Duodenal mucosa (tissue), 2 donors: ENCODE measurements at regions not wholly inside any gene's neighbourhood (a gene's known extent, or its start where the extent isn't known, plus 50 kb on each side); places are given as distances from the start of the nearest gene placed in this dataset.

ENCODE experiments used
- H3K27ac ChIP-seq: one replicate; pipeline ENCODE4 v1.7.0; 2013; ENCODE audit warnings: low read depth, low read length
- H3K27me3 ChIP-seq, 2 donors: one replicate each; pipeline ENCODE4 v1.7.0; 2013; ENCODE audit warnings: low read length in 2 of 2, control low read depth in 1 of 2; ENCODE audit not compliant: insufficient read depth in 2 of 2, control insufficient read depth in 1 of 2
- H3K36me3 ChIP-seq, 2 donors: one replicate each; pipeline ENCODE4 v1.7.0; 2013; ENCODE audit warnings: low read length in 2 of 2, control low read depth in 1 of 2; ENCODE audit not compliant: insufficient read depth in 2 of 2, control insufficient read depth in 1 of 2
- H3K4me1 ChIP-seq, 2 donors: one replicate each; pipeline ENCODE4 v1.7.0; 2013; ENCODE audit warnings: low read length in 2 of 2, control low read depth in 1 of 2; ENCODE audit not compliant: insufficient read depth in 2 of 2, control insufficient read depth in 1 of 2
- H3K4me3 ChIP-seq, 2 donors: one replicate each; pipeline ENCODE4 v1.7.0; 2013; ENCODE audit warnings: low read length in 2 of 2, low read depth in 1 of 2
- H3K9ac ChIP-seq, 2 donors: one replicate each; pipeline ENCODE4 v1.7.0; 2013; ENCODE audit warnings: low read length in 2 of 2, low read depth in 1 of 2
- H3K9me3 ChIP-seq, 2 donors: one replicate each; pipeline ENCODE4 v1.7.0; 2013; ENCODE audit warnings: low read length in 2 of 2, control low read depth in 1 of 2; ENCODE audit not compliant: control insufficient read depth in 1 of 2

- H3K27ac ChIP-seq = no peak overlapping the region
- H3K36me3 ChIP-seq = no peaks in the 10 kb centered on the region
- no peaks in the 10 kb centered on the region for H3K27me3 ChIP-seq
- H3K4me3 ChIP-seq = no peak overlapping the region
- no peaks in the 10 kb centered on the region for H3K4me1 ChIP-seq
- no peak overlapping the region for H3K9ac ChIP-seq
- H3K9me3 ChIP-seq = no peaks in the 10 kb centered on the region
These were observed 799.2 kb downstream of the NR2F2 start for GRCh38 chr15:97129674-97130073.

- Histone ChIP-seq H3K4me3 (no peak overlapping the region), H3K36me3 (no peaks in the 10 kb centered on the region), H3K9me3 (no peaks in the 10 kb centered on the region), H3K27ac (no peak overlapping the region), H3K9ac (no peak overlapping the region), H3K27me3 (no peaks in the 10 kb centered on the region), H3K4me1 (no peaks in the 10 kb centered on the region)
These were observed 809.7 kb downstream of the NR2F2 start for GRCh38 chr15:97140216-97140615.

DNA sequence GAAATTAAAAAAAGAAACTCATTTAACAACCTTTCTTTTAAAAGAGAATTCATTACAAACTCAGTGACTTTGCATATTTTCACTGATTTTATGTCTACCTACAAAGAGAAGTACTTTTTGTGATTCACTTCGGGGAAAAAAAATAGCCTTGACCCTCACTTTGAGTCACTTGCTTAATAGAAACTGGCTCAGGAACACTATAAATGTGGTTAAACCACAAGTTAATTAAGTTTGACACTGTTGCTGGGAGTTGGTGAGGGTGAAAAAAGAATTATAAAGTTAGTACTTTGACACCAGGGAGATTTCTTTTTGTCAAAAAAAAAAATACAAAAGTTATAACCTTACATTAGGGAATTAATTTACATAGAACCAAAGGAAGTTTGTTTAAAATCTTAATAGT, 810.9 kb downstream of the NR2F2 start:
- Histone ChIP-seq H3K4me1 (no peaks in the 10 kb centered on the region), H3K9ac (no peak overlapping the region), H3K27ac (no peak overlapping the region), H3K9me3 (peaks cover 3 to 7% of the 10 kb centered on the region in 2 donors), H3K4me3 (no peak overlapping the region), H3K36me3 (no peaks in the 10 kb centered on the region), H3K27me3 (no peaks in the 10 kb centered on the region)

- H3K9ac ChIP-seq = no peak overlapping the region
- H3K4me1 ChIP-seq = no peaks in the 10 kb centered on the region
- no peaks in the 10 kb centered on the region for H3K27me3 ChIP-seq
- H3K9me3 ChIP-seq = peaks cover 3 to 7% of the 10 kb centered on the region in 2 donors
- H3K36me3 ChIP-seq = no peaks in the 10 kb centered on the region
- no peak overlapping the region for H3K27ac ChIP-seq
- no peak overlapping the region for H3K4me3 ChIP-seq
These were observed 811.4 kb downstream of the NR2F2 start for GRCh38 chr15:97141871-97142270.

DNA sequence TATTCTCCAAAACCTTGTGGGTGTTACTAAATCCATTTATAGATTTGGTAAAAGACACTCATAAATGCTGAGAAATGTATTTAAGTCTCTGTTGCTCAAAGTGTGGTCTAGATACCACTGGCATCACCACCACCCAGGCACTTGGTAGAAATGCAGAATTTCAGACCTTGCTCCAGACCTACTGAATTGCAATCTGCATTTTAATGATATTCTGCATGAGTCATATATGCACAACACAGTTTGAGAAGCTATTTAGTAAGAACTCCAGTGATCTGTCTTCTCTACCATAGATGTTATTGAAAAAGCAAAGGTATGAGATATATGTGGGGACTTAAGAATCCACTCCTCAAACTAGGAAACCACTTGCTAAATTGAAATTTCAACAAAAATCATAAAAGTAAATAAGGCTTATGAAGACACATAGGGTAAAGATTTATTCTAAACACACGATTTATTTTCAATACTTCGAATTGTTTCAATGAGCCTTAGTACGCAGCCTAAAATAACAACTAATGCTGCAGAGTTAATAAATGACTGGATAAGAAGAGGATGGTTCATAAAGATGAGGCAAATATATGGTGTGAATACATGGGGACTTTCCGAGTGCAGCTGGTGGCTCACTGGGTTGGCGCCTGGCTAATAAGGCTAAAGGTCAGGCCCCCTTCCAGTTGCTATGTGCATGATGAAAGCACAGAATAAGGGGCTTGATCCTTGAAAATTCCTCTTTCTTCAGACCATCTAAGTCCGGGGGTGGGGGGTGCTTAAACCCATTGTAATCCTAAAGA, 813.3 kb downstream of the NR2F2 start:
- Histone ChIP-seq H3K27me3 (no peaks in the 10 kb centered on the region), H3K9ac (no peak overlapping the region), H3K9me3 (peaks cover 3 to 7% of the 10 kb centered on the region in 2 donors), H3K4me1 (no peaks in the 10 kb centered on the region), H3K36me3 (no peaks in the 10 kb centered on the region), H3K4me3 (no peak overlapping the region), H3K27ac (no peak overlapping the region)

DNA sequence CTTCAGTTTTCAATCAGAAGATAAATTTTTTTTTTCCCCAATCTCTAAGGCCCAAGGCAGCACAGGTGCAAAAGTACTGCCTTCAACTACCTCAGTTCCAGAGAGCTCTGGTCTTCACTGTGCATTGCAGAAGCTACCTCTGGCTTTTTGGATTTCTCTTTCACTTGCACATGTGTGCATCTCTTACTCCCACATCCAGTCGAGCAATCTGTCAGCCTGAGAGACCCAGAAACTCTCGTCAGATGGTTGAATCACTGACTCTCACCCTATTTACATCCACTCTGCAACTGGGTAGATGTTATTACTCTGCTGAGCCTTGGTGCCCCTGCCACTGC, 813.8 kb downstream of the NR2F2 start:
- Histone ChIP-seq H3K9me3 (peaks cover 3 to 7% of the 10 kb centered on the region in 2 donors), H3K27me3 (no peaks in the 10 kb centered on the region), H3K27ac (no peak overlapping the region), H3K4me3 (no peak overlapping the region), H3K9ac (no peak overlapping the region), H3K4me1 (no peaks in the 10 kb centered on the region), H3K36me3 (no peaks in the 10 kb centered on the region)

DNA sequence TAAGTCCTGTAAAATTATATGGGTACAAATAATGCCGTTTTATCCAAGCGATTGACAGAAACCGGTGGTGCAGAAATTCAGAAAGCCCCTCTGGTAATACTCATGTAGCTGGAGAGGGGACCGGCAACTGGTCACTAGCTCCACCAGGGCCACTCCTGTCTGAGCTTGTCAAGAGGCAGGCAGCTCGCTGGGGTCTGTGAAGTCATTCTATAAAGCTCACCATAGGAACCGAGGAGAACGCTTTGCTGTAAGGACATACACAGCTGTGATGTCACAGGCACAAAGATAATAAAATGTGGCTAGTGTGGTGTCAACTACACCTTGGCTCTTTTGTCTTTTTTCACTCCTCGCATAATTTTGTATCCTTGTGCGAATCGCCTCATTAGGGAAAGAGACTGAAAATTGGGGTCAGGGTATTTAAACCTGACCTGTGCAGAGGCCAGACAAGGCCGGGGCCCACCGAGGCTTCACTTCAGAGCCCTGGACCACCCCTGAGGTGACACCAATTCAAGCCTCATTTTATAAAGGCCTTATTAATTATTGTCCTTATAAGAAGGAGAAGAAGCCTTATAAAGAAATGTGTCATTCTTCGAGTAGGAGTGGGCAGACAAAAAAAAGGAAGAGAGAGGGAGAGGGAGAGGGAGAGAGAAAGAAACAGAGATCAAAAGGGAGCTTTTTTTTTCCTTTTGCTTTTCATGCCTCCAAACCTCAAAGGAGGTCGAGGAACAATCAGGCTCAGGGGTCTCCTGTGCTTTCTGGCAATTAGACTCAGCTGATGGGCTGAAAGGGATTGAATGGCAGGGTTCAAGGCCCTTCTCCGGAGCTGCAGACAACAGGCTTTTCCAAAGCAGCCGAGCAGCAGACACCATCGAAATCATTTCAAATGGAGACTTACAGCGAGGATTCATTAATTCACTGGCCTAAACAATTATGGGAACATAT, 813.3 kb upstream of the ARRDC4 start:
- Histone ChIP-seq H3K9me3 (peaks cover 3 to 7% of the 10 kb centered on the region in 2 donors), H3K9ac (no peak overlapping the region), H3K4me1 (no peaks in the 10 kb centered on the region), H3K27me3 (no peaks in the 10 kb centered on the region), H3K4me3 (no peak overlapping the region), H3K36me3 (no peaks in the 10 kb centered on the region), H3K27ac (no peak overlapping the region)

DNA sequence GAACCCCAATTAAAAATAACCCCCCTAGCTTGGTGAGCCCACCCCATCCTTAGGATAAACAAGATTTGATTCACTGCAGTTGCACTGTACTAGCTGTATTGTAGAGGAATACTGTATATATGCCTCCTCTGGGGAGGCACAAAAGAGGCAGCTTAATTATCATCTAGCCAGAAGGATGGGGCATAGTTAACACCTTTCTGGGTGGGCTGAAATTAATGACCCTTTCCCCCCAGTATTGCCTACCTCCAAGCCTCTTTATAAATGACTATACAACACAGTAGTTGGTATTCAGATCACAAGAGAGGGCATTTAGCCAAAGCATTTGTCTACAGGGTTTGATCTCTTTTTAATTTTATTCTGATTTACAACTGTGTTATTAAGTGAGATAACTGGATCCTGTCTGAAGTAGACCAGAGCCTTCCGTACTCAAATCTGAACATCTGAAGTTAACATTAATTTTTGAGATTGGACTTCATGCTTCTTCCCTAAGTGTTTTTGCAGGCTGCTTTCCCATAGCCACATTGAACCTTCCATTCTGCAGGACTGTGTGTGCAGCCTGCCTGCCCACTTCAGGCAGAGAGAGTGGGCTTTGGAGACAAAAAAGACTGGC, 807.0 kb upstream of the ARRDC4 start:
- Histone ChIP-seq H3K9ac (no peak overlapping the region), H3K4me3 (no peak overlapping the region), H3K36me3 (no peaks in the 10 kb centered on the region), H3K27ac (no peak overlapping the region), H3K4me1 (no peaks in the 10 kb centered on the region), H3K9me3 (no peaks in the 10 kb centered on the region), H3K27me3 (peaks cover 0 to 2% of the 10 kb centered on the region in 2 donors)

GRCh38 chr15:97156739-97157265, 803.7 kb upstream of the ARRDC4 start:
- Histone ChIP-seq H3K9ac (no peak overlapping the region), H3K9me3 (no peaks in the 10 kb centered on the region), H3K4me3 (no peak overlapping the region), H3K4me1 (no peaks in the 10 kb centered on the region), H3K27me3 (peaks cover 0 to 2% of the 10 kb centered on the region in 2 donors), H3K27ac (no peak overlapping the region), H3K36me3 (no peaks in the 10 kb centered on the region)
